ENCODE measurements at regions not wholly inside any gene's neighbourhood (a gene's known extent, or its start where the extent isn't known, plus 50 kb on each side); places are given as distances from the start of the nearest gene placed in this dataset.
"Not testable (repeated sequence)": the region's sequence is repeated elsewhere in the genome, so short reads cannot be mapped to it uniquely, and the experiment has no call there.

GRCh38 chr5:27748847-27749246 lies 710.5 kb upstream of the CDH9 start (continued):
- TF ChIP-seq EZH2 (IDR thresholded peaks at IDR 0.05; ENCODE audit: low read depth, low read length, severe bottlenecking): no peak
- no peak for TF ChIP-seq FOSL1 (IDR thresholded peaks at IDR 0.05; ENCODE audit: insufficient read depth, low read depth, low read length)
- no peak for TF ChIP-seq RNF2 (IDR thresholded peaks at IDR 0.05; ENCODE audit: borderline replicate concordance, low read depth, low read length, missing control alignments, poor library complexity, severe bottlenecking)
- TF ChIP-seq SRF (IDR thresholded peaks at IDR 0.05; ENCODE audit: low read depth, low read length): no peak

DNA sequence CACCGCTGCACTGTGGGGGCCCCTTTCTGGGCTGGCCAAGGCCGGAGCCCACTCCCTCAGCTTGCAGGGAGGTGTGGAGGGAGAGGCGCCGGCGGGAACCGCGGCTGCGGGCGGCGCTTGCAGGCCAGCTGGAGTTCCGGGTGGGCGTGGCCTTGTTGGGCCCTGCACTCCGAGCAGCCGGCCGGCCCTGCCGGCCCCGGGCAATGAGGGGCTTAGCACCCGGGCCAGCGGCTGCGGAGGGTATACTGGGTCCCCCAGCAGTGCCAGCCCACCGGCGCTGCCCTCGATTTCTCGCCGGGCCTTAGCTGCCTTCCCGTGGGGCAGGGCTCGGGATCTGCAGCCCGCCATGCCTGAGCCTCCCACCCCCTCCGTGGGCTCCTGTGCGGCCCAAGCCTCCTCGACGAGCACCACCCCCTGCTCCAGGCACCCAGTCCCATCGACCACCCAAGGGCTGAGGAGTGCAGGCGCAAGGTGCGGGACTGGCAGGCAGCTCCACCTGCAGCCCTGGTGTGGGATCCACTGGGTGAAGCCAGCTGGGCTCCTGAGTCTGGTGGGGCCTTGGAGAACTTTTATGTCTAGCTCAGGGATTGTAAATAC lies 705.1 kb upstream of the CDH9 start:
- H2BK12ac ChIP-seq (ENCODE audit: low read depth, low read length); H3K18ac ChIP-seq (ENCODE audit: extremely low read depth, low read length); H4K20me1 ChIP-seq (replicated peaks in 1 of 2; ENCODE audit: control insufficient read depth in 1 of 2, insufficient read depth in 2 of 2, low read length in 2 of 2); H3K23me2 ChIP-seq (ENCODE audit: low read depth, low read length); FAIRE-seq; H3K27me3 ChIP-seq (replicated peaks in 1 of 4; ENCODE audit: control insufficient read depth in 3 of 4, extremely low read depth in 1 of 4, insufficient read depth in 3 of 4, low read length in 3 of 4); H4K91ac ChIP-seq (replicated peaks; ENCODE audit: insufficient read length, low read length); H2BK15ac ChIP-seq (ENCODE audit: low read length); H4K8ac ChIP-seq (ENCODE audit: extremely low read depth, insufficient read depth, low read length); H4K5ac ChIP-seq (ENCODE audit: insufficient read length, low read depth, low read length); H3K4me1 ChIP-seq (replicated peaks in 1 of 4; ENCODE audit: control insufficient read depth in 3 of 4, insufficient read depth in 4 of 4, low read length in 3 of 4); H3K9ac ChIP-seq (replicated peaks in 1 of 4; ENCODE audit: extremely low read depth in 1 of 4, low read depth in 3 of 4, low read length in 3 of 4); H3K4me3 ChIP-seq (ENCODE audit: extremely low read depth in 1 of 4, insufficient read depth in 2 of 4, low read depth in 3 of 4, low read length in 4 of 4); H3K23ac ChIP-seq (ENCODE audit: insufficient read length); H3K27ac ChIP-seq (ENCODE audit: low read depth, low read length); H3K4ac ChIP-seq (replicated peaks; ENCODE audit: insufficient read length, low read depth, low read length); H3K14ac ChIP-seq (ENCODE audit: insufficient read length); DNase-seq (ENCODE audit: low read depth in 1 of 2, low spot score in 2 of 2); H3K36me3 ChIP-seq (ENCODE audit: control insufficient read depth in 2 of 4, insufficient read depth in 4 of 4, low read length in 3 of 4); H3K9me3 ChIP-seq (ENCODE audit: insufficient read depth in 2 of 2, low read depth in 1 of 2, low read length in 1 of 2); H2AK5ac ChIP-seq (ENCODE audit: low read depth, low read length); H2BK5ac ChIP-seq (ENCODE audit: low read depth, low read length); H3K4me2 ChIP-seq (ENCODE audit: insufficient read depth in 1 of 2, low read depth in 2 of 2, low read length in 2 of 2); H2AFZ ChIP-seq (ENCODE audit: low read length); H3K79me2 ChIP-seq (ENCODE audit: control insufficient read depth in 1 of 2, insufficient read depth in 2 of 2, low read length in 2 of 2); POLR2A ChIA-PET (ENCODE audit: partially characterized antibody); H2BK20ac ChIP-seq (ENCODE audit: low read length); H3K79me1 ChIP-seq (ENCODE audit: low read depth, low read length); H2BK120ac ChIP-seq (replicated peaks; ENCODE audit: low read depth, low read length); H3K56ac ChIP-seq (replicated peaks; ENCODE audit: insufficient read length, low read depth, low read length): not testable (repeated sequence)
- 94% methylated on average over 12 of the region's 35 CpGs; no CpG with 5 or more reads in 1 of the 2 experiments for WGBS, 2 experiments (ENCODE audit: extremely low coverage in 1 of 2, insufficient coverage in 1 of 2, insufficient read length in 1 of 2, insufficient replicate concordance in 2 of 2, low coverage in 1 of 2, low lambda C conversion rate in 2 of 2, missing lambda C conversion rate in 1 of 2)
- CTCF ChIA-PET (ENCODE audit: partially characterized antibody): interaction anchor here (0.6 kb wide), 1 partner anchor 236 kb away, joined by 3 read pairs; no protein-coding TSS in a partner anchor

Measured in H1 (cell line).